Cerebellar nuclear complex (tissue), 1 donor: ENCODE measurements at regions not wholly inside any gene's neighbourhood (a gene's known extent, or its start where the extent isn't known, plus 50 kb on each side); places are given as distances from the start of the nearest gene placed in this dataset.
"Not testable (repeated sequence)": the region's sequence is repeated elsewhere in the genome, so short reads cannot be mapped to it uniquely, and the experiment has no call there.

Source experiments
- DNase-seq, 2 experiments: peaks; one replicate each; lab custom pipeline; 2025; lab: John Stamatoyannopoulos, UW

GRCh38 chr13:61138857-61139256 is 276.8 kb downstream of the PCDH20 start:
- no peak for DNase-seq

DNA sequence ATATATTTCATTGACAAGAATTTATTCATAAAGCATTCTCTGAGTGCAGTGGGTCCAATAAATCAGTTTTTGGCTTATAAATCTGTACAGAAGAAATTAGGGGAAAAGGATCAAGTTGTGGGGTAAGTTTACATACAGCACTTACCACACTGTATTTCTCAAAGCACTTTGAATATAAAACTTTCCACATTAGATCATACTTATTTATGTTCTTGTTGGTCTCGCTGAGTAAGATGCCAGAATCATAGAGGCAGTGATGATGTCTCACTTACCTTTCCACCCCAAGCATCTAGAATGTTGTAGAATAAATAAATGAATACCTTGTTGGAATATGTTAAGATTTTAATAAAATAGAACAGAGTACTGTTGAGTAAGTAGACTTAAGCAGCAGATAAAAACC is 279.1 kb downstream of the PCDH20 start:
- DNase-seq, result no peak

DNA sequence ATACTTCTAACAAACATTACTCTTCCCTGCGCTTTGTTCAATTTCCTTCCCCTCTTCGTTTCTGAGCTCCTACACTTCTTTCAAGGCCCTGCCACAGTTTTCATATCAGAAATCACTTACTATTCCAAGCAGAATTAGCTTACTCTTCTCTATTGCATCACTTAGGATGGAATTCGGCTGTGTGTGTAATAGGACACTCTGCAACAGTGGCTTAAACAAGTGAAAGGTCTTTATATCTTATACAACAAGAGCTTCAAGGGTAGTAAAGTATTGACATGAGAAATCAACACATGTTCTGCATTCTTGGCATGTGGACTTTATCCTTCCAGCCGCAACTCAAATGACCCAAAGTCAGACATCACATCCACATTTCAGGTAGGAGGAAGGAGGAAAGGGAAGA is 279.6 kb downstream of the PCDH20 start:
- DNase-seq, result no peak

DNA sequence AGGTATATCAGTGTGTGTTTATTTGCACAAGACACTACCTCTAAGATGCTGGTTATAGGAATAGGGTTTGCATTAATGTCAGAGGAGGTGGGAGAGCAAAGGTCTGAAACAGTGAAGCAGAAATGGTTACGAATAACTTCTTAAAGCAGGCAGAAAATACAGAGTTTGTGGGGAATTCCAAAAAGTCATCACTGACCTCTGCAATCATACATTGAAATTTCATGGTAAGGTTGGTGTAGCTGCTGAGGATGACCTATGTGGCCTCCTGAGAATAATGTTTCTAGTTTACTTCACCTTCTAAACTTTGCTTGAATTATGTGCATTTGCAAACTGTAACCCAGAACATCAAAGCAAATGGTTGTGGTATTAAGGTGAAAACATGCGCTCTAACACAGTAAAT is 280.1 kb downstream of the PCDH20 start:
- no peak for DNase-seq

DNA sequence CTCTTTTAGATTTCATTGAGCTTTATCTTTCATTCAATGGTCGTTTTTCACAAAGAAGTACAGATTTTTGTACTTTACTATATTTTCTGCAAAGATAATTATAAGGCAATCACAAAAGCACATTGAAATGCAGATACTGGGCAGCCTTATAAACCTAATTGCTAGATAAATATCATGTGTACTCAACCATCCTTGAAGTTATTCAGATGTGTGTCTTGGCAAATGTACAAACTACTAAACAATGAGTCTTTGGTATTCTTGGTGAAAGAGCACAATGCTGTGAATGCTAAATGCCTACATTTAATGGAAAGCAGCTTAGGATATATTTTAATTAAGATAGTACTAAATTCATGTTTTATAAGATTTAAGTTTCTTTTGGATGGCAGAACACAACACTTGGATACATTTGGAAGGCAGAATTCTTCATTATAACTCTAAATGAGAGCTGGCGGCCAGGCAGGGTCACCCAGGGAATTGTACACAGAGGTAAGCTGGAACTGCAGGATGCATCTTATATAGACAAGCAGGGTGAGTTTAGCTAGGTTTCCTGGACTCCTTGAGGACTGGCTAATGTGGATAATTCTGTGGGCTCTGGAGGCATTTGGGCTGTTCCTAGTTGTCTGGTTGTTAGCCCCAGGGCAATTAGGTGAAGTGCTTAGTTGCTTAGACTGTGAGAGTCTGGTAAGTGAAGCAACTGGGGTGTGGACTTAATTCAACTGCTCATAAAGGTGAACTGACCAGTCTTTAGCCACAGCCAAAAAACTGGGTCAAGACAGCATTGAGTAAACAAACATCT is 286.6 kb downstream of the PCDH20 start:
- no peak for DNase-seq

DNA sequence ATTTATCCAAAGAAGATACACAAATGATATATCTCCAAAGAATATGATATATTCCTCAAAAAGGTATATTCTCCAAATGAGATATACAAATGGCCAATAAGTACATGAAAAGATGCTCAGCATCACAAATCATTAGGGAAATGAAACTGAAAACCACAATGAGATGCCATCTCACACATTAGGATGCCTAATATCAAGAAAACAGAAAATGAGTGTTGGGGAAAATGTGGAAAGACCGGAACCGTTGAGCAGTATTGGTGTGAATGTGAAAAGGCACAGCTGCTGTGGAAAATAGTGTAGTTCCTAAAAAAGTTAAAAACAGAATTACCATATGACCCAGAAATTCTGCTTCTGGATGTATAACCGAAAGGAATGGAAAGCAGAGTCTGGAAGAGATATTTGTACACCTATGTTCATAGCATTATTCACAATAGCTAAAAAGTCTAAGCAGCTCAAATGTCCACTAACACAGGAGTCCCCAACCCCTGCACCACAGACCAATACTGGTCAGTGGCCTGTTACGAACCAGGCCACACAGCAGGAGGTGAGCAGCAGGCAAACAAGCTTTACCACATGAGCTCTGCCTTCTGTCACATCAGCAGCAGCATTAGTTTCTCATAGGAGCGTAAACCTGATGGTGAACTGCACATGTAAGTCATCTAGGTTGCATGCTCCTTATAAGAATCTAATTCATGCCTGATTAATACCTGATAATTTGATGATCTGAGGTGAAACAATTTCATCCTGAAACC is 291.9 kb downstream of the PCDH20 start:
- DNase-seq, result no peak

- no peak for DNase-seq
These were observed 302.4 kb downstream of the PCDH20 start for GRCh38 chr13:61113140-61113658.

DNA sequence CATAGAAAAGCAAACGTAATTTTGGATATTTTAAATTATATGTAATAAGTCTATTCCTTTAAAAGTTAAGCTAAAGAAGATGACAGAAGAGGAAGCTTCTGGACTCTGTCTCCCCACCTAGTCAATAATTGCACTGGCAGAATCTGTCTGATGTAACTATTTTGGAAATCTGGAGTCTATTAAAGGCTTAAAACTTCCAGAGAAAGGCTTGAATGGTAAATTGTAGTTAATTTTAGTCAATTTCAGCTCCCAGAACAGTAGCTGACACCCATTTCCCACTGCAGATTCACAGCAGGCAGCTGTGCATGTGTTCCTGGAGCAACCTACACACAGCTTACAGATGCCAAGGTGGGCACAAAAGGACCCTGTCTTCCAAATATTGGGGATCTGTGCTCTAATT is 304.1 kb downstream of the PCDH20 start:
- DNase-seq, result no peak

DNA sequence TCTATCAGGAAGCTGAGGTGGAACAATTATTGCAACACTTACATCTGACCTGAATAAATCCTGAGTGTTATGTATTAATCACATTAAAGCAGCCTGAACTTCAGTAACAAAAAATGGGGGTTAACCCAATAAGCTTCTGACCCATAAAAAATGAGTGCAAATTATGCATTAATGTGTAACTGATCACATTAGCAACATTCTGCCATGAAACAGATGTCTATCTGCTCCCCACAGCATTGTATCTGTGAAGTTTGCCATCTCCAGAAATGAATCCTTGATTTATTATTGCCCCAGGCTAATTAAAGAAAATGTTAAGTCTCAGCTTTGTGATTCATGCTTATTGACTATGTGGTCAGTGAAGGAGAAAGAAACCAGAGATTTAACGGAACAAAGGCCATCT is 304.9 kb downstream of the PCDH20 start:
- no peak for DNase-seq

- no peak for DNase-seq
These were observed 305.9 kb downstream of the PCDH20 start for GRCh38 chr13:61109741-61110140.

DNA sequence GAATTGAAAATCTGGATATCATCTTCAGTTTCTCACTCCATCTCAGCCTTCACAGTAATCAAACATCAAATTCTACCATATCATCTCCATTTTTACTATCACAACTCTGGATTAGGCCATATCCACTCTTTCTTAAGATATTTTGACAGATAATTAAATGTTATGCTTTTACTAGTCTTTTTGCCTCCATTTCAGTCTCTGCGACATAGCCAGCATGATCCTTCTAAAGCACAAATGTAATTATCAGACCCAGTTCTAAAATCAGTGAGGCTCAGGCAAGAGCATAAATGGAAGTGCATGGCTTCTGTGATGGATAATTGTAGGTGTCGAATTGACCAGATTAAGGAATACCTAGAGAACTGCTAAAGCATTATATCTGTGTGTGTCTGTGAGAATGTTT is 307.7 kb downstream of the PCDH20 start:
- no peak for DNase-seq

DNA sequence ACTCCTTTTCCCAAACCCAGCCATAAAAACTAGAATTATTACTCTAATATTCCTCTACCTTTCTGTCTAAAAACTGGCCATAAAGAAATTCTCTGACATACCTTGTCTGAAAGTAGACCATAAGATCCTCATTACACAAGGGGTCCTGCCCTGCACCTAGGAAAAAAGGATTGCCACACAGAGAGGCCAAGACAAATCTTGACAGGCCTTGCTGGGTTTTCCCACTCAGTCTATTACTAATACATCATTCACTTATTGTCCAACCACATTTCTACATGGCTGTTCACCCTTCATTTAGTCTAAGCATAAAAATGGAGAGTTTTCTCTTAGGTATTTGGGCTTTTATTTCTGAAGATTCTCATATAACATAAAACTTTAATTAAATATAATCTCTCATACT is 319.8 kb downstream of the PCDH20 start:
- DNase-seq, result no peak

DNA sequence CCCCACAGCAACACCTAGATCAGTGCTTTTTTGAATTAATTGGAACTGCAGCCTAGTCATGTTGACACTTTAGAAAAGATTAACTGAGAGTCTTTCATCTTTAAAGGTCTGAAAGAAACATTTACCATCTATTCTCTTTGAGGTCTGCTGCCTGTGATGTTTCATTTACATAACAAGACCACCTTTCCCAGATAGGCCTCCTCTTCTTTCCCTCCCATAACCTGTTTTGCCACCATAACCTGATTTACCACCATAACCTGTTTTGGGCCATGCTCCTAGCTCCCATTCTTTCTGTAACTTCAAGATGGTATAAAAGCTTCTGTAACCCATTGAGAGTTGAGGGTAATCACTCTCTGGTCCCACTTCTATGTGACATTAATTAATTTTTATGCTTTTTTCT is 320.8 kb downstream of the PCDH20 start:
- DNase-seq, result no peak

- DNase-seq, result not testable (repeated sequence)
These were observed 325.8 kb downstream of the PCDH20 start for GRCh38 chr13:61089894-61090293.

DNA sequence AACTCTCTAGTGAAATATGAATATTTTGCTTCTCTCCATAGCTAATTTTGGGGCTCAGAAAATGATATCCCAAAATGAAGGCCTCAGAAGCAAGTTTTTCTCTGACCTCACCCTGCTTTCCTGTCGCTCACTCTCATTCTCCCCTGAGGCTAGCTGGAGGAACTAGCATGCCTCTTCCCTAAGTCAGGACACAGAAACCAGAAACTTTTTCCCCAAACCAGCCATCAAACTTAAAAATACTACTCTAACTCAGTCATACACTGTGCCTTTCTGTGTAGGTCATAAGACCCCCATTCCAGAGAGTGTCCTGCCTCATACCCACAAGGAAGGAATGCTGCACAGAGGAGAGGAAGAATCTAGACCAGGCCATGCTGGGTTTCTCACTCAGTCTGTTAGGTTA is 329.6 kb downstream of the PCDH20 start:
- DNase-seq, result no peak

- DNase-seq, result no peak
These were observed 330.7 kb downstream of the PCDH20 start for GRCh38 chr13:61084988-61085387.

- DNase-seq, result no peak
These were observed 336.5 kb downstream of the PCDH20 start for GRCh38 chr13:61078976-61079770.

DNA sequence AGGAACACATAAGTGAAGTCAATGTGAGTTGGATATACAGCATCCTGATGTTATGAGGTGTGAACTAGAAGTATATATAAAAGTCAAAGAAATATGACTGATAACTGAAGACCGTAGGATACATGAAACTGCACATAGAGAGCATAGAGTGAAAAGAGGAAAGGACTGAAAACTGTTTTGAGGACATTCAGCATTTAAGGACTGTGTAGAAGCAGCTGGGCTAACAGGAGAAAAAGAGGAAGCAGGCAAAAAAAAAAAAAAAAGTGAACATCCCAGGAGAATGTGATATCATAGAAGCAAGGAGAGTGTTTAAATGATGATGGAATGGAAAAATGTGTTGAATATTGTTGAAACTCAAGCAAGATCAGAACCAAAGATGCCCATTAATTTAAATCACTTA is 363.5 kb downstream of the PCDH20 start:
- no peak for DNase-seq

DNA sequence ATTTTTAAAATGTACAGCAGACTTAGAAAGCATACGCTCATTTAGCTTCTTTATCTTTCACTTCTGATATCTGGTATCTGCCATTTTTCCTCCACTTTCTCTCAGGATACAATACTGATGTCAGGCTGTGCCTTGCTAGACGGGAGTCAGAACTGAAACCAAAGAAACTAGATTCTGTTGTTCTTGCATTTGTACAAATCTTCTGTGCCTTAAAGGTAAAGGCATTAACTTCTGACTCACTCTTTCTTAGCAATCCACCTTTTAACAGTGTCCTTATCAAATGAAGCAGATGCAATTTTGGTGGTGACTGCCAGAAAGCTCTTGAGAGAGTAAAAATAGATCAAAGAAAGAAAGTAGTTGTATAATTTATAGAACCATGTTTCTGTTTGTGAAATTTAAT is 370.4 kb downstream of the PCDH20 start:
- DNase-seq, result no peak

DNA sequence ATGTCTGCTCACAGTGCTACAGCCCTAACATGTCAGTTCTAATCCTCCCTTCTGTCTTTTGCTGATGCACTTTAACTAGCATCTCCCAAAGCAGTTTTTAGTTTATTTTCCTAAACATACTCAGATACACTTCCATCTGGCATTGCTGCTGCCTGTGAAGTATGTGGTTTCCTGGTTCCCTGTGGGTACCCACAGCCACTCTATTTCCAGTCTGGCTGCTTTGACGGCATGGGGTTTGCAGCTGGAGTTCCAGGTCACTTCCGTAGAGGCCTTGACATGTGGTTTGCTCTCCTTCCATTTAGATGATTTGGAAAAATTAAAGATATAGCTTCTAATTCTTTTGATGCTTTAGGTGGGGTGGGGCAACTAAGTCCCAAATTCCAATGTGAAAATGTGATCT is 375.5 kb downstream of the PCDH20 start:
- DNase-seq, result no peak

DNA sequence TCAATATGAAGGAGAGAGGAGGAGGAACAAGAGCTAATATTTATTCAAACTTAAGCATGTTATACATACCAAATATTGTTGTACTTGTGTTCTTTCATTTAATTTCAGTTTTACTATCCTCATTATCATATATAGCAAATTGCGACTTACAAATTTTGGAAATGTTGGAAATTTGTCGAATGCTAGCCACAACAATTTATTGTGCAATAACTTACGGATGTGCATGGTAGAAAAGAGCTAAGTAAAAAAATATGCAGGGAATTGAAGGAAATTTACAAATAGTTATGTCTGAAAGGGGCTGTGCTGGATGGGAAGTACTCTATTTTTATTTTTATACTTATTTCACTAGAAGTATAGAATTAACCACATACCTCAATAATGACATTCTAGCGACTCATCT is 376.3 kb downstream of the PCDH20 start:
- no peak for DNase-seq

DNA sequence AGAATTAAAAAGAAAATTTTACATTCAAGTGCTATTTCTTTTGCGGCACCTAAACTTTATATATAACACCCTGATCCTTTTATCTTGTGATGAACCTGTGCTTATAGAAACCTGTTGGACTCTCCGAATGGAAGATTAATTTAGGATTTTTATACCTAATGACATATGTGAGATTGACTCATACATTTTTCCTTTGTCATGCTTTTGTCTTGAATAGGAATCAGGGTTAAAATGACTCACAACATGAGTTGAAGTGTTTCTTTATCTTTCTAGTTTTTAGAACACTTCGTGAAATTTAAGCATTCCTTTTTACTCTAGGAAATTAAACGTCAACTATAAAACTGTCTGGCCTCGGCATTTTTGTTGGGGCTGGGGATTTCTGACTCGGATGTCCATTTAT is 378.9 kb downstream of the PCDH20 start:
- no peak for DNase-seq

DNA sequence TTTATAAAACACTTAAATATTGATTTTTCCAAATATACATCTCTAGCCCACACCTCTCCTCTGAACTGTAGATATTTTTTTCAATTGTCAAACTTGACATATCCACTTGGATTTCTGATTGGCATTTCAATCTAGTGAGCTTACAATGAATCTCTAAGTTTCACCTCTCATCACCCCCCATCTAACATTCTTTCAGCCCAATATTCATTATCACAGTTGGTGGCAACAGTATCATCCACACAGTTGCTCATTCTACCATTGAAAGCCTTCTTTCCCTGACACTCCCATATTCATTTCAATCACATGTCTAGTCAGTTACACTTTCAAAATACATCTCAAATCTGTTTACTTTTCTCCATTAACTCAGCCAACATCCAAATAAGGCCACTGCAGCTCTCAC is 385.2 kb downstream of the PCDH20 start:
- no peak for DNase-seq
